ENCODE measurements at regions not wholly inside any gene's neighbourhood (a gene's known extent, or its start where the extent isn't known, plus 50 kb on each side); places are given as distances from the start of the nearest gene placed in this dataset.

DNA sequence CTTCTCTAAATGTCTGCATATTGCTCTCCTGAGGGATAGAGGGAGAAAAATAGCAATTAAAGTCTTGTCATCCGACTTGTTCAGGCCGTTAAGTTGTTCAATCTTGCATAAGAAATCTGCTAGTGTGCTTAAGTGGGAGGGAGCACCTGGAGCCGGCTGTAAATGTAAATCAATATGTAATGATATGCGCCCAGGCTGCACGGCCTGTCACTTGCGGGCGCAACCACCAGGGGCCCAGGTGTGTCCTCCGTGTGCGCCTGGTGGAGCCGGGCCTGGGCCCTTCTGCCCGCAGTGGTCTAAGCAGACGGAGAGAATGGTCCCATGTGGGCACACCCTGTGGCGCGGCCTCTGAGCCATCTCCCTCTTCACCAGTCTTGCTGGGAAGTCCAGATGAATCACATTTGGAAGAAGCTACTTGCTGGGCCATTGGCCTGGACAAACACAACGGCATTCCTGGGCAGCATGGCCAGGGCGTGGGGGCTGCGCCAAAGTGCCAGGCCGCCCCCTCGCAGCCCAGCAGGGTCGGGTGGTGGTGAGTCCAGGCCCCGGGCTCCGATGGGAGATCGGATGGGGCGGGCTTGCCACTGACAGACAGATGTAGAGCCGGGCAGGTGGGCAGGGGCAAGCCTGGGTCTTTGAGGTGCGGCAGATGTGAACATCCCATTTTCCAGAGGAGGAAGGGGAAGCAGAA lies 193.3 kb upstream of the C14orf180 start:
- Mint-ChIP-seq H3K36me3 (ENCODE audit: low read depth) (peaks cover 1% of the 10 kb centered on the region), H3K27me3 (no peaks in the 10 kb centered on the region), H3K4me3 (no peak overlapping the region), H3K9me3 (peaks cover 1% of the 10 kb centered on the region), H3K27ac (peak overlapping the region; percentile 71), H3K4me1 (ENCODE audit: low read depth) (peaks cover 35% of the 10 kb centered on the region)
- no peak for ATAC-seq (ENCODE audit: poor library complexity)
- POLR2A ChIA-PET = no interaction called here
- no peak overlapping the region for H3K27ac ChIP-seq (ENCODE audit: low read depth in 1 of 2, low read length in 2 of 2)
- CTCF ChIA-PET = no interaction called here
- no peaks in the 10 kb centered on the region for H3K27me3 ChIP-seq (ENCODE audit: control insufficient read depth in 1 of 2, insufficient read depth in 2 of 2, low read length in 2 of 2)
- no peak overlapping the region for H3K4me3 ChIP-seq (ENCODE audit: low read length)
- peaks cover 29% of the 10 kb centered on the region for H3K4me1 ChIP-seq (ENCODE audit: insufficient read depth, low read length)
- H3K36me3 ChIP-seq (ENCODE audit: insufficient read depth, low read length) = no peaks in the 10 kb centered on the region
- TF ChIP-seq CTCF (IDR thresholded peaks at IDR 0.05) = no peak
- intact Hi-C loops (cut with DNase I, micrococcal nuclease) = no loop called here
- peak in 3 of 14 experiments; percentile 0 to 31 (median 18) for DNase-seq
- peaks cover 0 to 18% of the 10 kb centered on the region in 2 experiments for H3K9me3 ChIP-seq (ENCODE audit: control insufficient read depth in 1 of 2, insufficient read depth in 1 of 2, low read length in 2 of 2)

GRCh38 chr14:104387022-104388010 lies 192.2 kb upstream of the C14orf180 start:
- Mint-ChIP-seq H3K27ac (peak overlapping the region; percentile 71), H3K4me1 (ENCODE audit: low read depth) (peaks cover 45% of the 10 kb centered on the region), H3K9me3 (no peaks in the 10 kb centered on the region), H3K4me3 (no peak overlapping the region), H3K36me3 (ENCODE audit: low read depth) (no peaks in the 10 kb centered on the region), H3K27me3 (no peaks in the 10 kb centered on the region)
- H3K36me3 ChIP-seq (ENCODE audit: insufficient read depth, low read length) = no peaks in the 10 kb centered on the region
- ChIA-PET POLR2A (no interaction called here), CTCF (no interaction called here)
- intact Hi-C loops (cut with DNase I, micrococcal nuclease) = no loop called here
- TF ChIP-seq CTCF (IDR thresholded peaks at IDR 0.05) = no peak
- H3K4me3 ChIP-seq (ENCODE audit: low read length) = no peak overlapping the region
- H3K27me3 ChIP-seq (ENCODE audit: control insufficient read depth in 1 of 2, insufficient read depth in 2 of 2, low read length in 2 of 2) = no peaks in the 10 kb centered on the region
- ATAC-seq (ENCODE audit: poor library complexity) (no peak), DNase-seq (peak in 3 of 14 experiments; percentile 1 to 28 (median 21))
- peaks cover 39% of the 10 kb centered on the region for H3K4me1 ChIP-seq (ENCODE audit: insufficient read depth, low read length)
- no peak overlapping the region for H3K27ac ChIP-seq (ENCODE audit: low read depth in 1 of 2, low read length in 2 of 2)
- peaks cover 0 to 13% of the 10 kb centered on the region in 2 experiments for H3K9me3 ChIP-seq (ENCODE audit: control insufficient read depth in 1 of 2, insufficient read depth in 1 of 2, low read length in 2 of 2)

- CTCF ChIA-PET = no interaction called here
- ATAC-seq (ENCODE audit: poor library complexity) = no peak
- Mint-ChIP-seq H3K4me1 (ENCODE audit: low read depth) (peaks cover 46% of the 10 kb centered on the region), H3K4me3 (no peak overlapping the region), H3K36me3 (ENCODE audit: low read depth) (no peaks in the 10 kb centered on the region), H3K9me3 (no peaks in the 10 kb centered on the region), H3K27ac (peak overlapping the region; percentile 71), H3K27me3 (no peaks in the 10 kb centered on the region)
- no peak overlapping the region for H3K4me3 ChIP-seq (ENCODE audit: low read length)
- intact Hi-C loops (cut with DNase I, micrococcal nuclease) = no loop called here
- no peak for TF ChIP-seq CTCF (IDR thresholded peaks at IDR 0.05)
- POLR2A ChIA-PET = no interaction called here
- H3K27ac ChIP-seq (ENCODE audit: low read depth in 1 of 2, low read length in 2 of 2) = no peak overlapping the region
- H3K27me3 ChIP-seq (ENCODE audit: control insufficient read depth in 1 of 2, insufficient read depth in 2 of 2, low read length in 2 of 2) = no peaks in the 10 kb centered on the region
- DNase-seq = no peak
- peaks cover 0 to 6% of the 10 kb centered on the region in 2 experiments for H3K9me3 ChIP-seq (ENCODE audit: control insufficient read depth in 1 of 2, insufficient read depth in 1 of 2, low read length in 2 of 2)
- peaks cover 47% of the 10 kb centered on the region for H3K4me1 ChIP-seq (ENCODE audit: insufficient read depth, low read length)
- H3K36me3 ChIP-seq (ENCODE audit: insufficient read depth, low read length) = no peaks in the 10 kb centered on the region
Measured at GRCh38 chr14:104388011-104388521, 191.5 kb upstream of the C14orf180 start.
